BLaER1 (cell line): ENCODE measurements at regions not wholly inside any gene's neighbourhood (a gene's known extent, or its start where the extent isn't known, plus 50 kb on each side); places are given as distances from the start of the nearest gene placed in this dataset.

ENCODE experiments used
- H3K27ac ChIP-seq: shearing (Covaris generic); formaldehyde crosslinking; 2 replicates; pipeline ENCODE4 v1.8.1; 2022
- H3K27me3 ChIP-seq: shearing (Covaris generic); formaldehyde crosslinking; 2 replicates; pipeline ENCODE4 v1.8.1; 2022
- H3K36me3 ChIP-seq: shearing (Covaris generic); formaldehyde crosslinking; 2 replicates; pipeline ENCODE4 v1.8.1; 2022
- H3K4me1 ChIP-seq: shearing (Covaris generic); formaldehyde crosslinking; 2 replicates; pipeline ENCODE4 v1.8.1; 2022
- H3K4me2 ChIP-seq: shearing (Covaris generic); formaldehyde crosslinking; 2 replicates; pipeline ENCODE4 v1.8.1; 2022
- H3K4me3 ChIP-seq: shearing (Covaris generic); formaldehyde crosslinking; 2 replicates; pipeline ENCODE4 v1.8.1; 2022
- H3K9ac ChIP-seq: shearing (Covaris generic); formaldehyde crosslinking; 2 replicates; pipeline ENCODE4 v1.8.1; 2022
- H3K9me3 ChIP-seq: shearing (Covaris generic); formaldehyde crosslinking; 2 replicates; pipeline ENCODE4 v1.8.1; 2022
- H4K20me1 ChIP-seq: shearing (Covaris generic); formaldehyde crosslinking; 2 replicates; pipeline ENCODE4 v1.8.1; 2022
- Cebpa-rat ChIP-seq: shearing (Covaris generic); IDR thresholded peaks from 2 replicates; pipeline ENCODE4 v1.8.1; 2022

- no peak for TF ChIP-seq Cebpa-rat
- Histone ChIP-seq H3K27ac (no peak overlapping the region), H3K4me3 (no peak overlapping the region), H3K4me1 (0 out of 2 replicates have a peak, but pooled peaks cover under 1% of the 10 kb centered on the region), H3K4me2 (no peak overlapping the region), H3K9me3 (no peaks in the 10 kb centered on the region), H4K20me1 (no peaks in the 10 kb centered on the region), H3K36me3 (no peaks in the 10 kb centered on the region), H3K27me3 (no peaks in the 10 kb centered on the region), H3K9ac (no peak overlapping the region)
These were observed 144.6 kb upstream of the NFIA start for GRCh38 chr1:60937720-60938119.

DNA sequence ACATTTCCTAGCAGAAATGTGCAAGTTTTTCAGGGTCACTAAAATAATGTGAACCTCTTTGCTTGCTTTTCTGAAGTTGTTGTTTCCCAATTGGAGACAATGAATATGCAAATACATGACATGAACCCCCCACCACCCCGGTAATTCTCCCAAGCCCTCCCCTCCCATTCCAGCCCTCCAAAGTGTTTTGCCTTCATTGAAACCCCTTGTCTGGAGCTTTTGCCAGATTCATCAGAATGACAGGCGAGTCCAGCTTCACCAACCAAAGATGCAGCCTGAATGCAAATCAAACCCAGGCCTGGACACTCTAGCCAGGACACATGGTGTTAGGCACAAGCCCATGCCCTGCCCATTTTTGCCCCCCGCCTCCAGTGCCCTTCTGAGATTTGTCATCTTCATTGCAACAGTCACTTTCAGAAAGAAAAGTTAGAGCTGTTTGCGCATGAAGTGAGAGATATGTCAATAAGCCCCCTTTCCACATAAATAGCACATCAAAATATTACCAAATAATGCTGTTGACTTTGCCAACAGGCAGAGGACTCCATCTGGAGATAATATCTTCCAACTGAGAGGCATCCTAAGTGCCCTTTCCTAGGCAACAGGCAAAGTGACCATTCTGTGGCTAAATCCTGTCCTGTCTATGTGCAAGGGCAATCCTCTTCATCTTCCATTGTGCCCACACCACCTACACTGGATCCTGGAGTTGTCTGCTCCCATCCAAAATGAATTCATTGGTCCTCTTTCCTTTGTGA lies 145.6 kb upstream of the NFIA start:
- H3K4me1 ChIP-seq: no peaks in the 10 kb centered on the region
- TF ChIP-seq Cebpa-rat: no peak
- H3K9ac ChIP-seq: no peak overlapping the region
- H3K4me2 ChIP-seq: no peak overlapping the region
- no peak overlapping the region for H3K27ac ChIP-seq
- H3K9me3 ChIP-seq: no peaks in the 10 kb centered on the region
- no peak overlapping the region for H3K4me3 ChIP-seq
- no peaks in the 10 kb centered on the region for H4K20me1 ChIP-seq
- no peaks in the 10 kb centered on the region for H3K27me3 ChIP-seq
- H3K36me3 ChIP-seq: no peaks in the 10 kb centered on the region

- H3K36me3 ChIP-seq: no peaks in the 10 kb centered on the region
These were observed 146.2 kb upstream of the NFIA start for GRCh38 chr1:60936163-60936562.

GRCh38 chr1:60935599-60936110 lies 146.7 kb upstream of the NFIA start:
- Histone ChIP-seq H3K4me3 (no peak overlapping the region), H3K9me3 (no peaks in the 10 kb centered on the region), H3K9ac (no peak overlapping the region), H3K4me1 (no peaks in the 10 kb centered on the region), H4K20me1 (no peaks in the 10 kb centered on the region), H3K4me2 (no peak overlapping the region), H3K27me3 (no peaks in the 10 kb centered on the region), H3K36me3 (no peaks in the 10 kb centered on the region), H3K27ac (no peak overlapping the region)
- no peak for TF ChIP-seq Cebpa-rat

More at GRCh38 chr1:60936163-60936562, 146.2 kb upstream of the NFIA start:
- no peak overlapping the region for H3K4me3 ChIP-seq
- no peaks in the 10 kb centered on the region for H4K20me1 ChIP-seq
- no peaks in the 10 kb centered on the region for H3K27me3 ChIP-seq
- no peak for TF ChIP-seq Cebpa-rat
- H3K9ac ChIP-seq: no peak overlapping the region
- H3K27ac ChIP-seq: no peak overlapping the region
- no peaks in the 10 kb centered on the region for H3K4me1 ChIP-seq
- no peaks in the 10 kb centered on the region for H3K9me3 ChIP-seq
- no peak overlapping the region for H3K4me2 ChIP-seq

GRCh38 chr1:60930130-60930529 lies 152.2 kb upstream of the NFIA start:
- Histone ChIP-seq H3K27me3 (no peaks in the 10 kb centered on the region), H3K9ac (no peak overlapping the region), H3K36me3 (no peaks in the 10 kb centered on the region), H3K4me1 (no peaks in the 10 kb centered on the region), H3K27ac (no peak overlapping the region), H3K4me3 (no peak overlapping the region), H3K9me3 (no peaks in the 10 kb centered on the region), H3K4me2 (no peak overlapping the region), H4K20me1 (no peaks in the 10 kb centered on the region)
- TF ChIP-seq Cebpa-rat: no peak

DNA sequence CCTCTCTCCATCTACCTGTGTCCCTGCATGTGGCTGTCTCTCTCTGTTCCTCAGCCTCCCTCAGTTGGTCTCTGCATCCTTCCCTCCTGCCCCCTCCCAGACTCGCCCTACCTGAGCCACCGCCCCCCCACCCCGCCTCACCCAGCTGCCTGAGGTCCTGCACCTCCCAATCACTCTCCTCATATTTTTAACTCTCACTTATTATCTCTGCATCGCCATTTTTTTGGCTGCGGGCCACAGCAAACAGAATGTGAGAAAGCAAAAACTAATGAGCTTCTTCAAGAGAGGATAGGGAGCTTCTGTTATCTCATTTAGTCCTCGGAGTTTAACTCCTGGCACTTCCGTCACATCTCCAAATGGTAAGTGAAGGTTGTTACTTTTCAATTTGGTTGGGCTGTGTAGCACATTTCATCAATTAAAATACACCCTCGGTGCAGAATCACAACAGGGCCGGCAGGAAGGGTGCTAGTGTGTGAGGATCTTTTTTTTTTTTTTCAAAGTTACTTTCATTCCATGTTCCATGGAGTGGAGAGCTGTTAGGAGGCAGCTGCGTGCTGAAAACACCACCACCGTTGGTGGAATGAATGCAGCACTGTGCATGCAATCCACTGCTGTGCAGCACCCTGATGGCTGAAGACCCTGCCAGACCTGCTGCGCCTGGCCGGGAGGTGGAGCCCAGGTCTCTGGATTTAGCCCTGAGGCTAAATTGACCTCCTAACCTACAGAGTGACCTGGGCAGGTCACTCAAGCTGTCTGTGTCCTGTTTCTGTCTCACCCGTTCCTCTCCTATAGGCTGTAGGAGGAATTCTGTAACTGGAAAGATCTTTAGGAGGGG lies 157.2 kb upstream of the NFIA start:
- H3K9me3 ChIP-seq: no peaks in the 10 kb centered on the region
- H4K20me1 ChIP-seq: no peaks in the 10 kb centered on the region
- H3K4me3 ChIP-seq: no peak overlapping the region
- H3K9ac ChIP-seq: no peak overlapping the region
- H3K27me3 ChIP-seq: no peaks in the 10 kb centered on the region
- TF ChIP-seq Cebpa-rat: no peak
- H3K36me3 ChIP-seq: no peaks in the 10 kb centered on the region
- no peak overlapping the region for H3K27ac ChIP-seq
- peaks cover 17% of the 10 kb centered on the region for H3K4me1 ChIP-seq
- no peak overlapping the region for H3K4me2 ChIP-seq

GRCh38 chr1:60924165-60924564 lies 158.2 kb upstream of the NFIA start:
- H3K27me3 ChIP-seq: no peaks in the 10 kb centered on the region
- no peak overlapping the region; the same call in 1 of the 2 replicates for H3K27ac ChIP-seq
- H3K4me3 ChIP-seq: no peak overlapping the region
- no peaks in the 10 kb centered on the region for H3K9me3 ChIP-seq
- H4K20me1 ChIP-seq: no peaks in the 10 kb centered on the region
- H3K36me3 ChIP-seq: no peaks in the 10 kb centered on the region
- peaks cover 17% of the 10 kb centered on the region for H3K4me1 ChIP-seq
- H3K9ac ChIP-seq: no peak overlapping the region
- H3K4me2 ChIP-seq: peak overlapping the region; percentile 64
- TF ChIP-seq Cebpa-rat: no peak

DNA sequence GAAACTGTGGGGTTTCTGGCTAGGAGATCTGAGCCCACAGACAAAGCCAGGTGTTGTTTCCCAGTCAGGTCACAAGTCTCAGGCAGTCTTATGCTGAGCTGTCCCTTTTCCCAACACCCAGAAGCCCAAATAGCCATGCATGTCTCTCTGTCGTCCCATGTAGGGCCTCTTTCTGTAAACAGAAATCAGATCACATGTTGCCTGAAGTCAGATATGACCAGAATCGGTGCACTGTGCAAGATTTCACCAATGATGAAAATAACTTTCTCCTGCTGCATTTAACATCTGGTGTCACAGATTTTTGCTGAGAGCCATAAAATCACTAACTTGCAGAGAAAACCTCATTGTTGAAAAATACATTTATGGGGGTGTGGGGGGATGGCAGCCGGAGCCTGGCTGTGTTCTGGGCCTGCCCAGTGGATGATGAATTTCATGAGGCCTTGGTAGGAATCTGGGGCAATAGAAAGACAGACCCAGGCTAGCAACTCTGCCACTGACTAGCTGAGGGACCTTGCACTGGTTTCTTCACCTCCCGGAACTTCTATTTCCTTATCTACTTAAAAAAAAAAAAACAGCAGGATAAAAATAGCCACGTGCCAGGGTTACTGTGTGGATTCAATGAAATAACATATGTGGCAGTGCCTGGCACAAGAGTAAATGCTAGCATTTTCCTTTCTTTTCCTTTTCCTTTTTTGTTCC lies 158.8 kb upstream of the NFIA start:
- Histone ChIP-seq H3K9ac (peak overlapping the region; percentile 27; the same call in 1 of the 2 replicates), H3K27ac (peak overlapping the region; percentile 38; the same call in 1 of the 2 replicates), H3K4me1 (peaks cover 17% of the 10 kb centered on the region), H3K27me3 (no peaks in the 10 kb centered on the region), H3K36me3 (no peaks in the 10 kb centered on the region), H3K4me3 (no peak overlapping the region), H4K20me1 (no peaks in the 10 kb centered on the region), H3K4me2 (peak overlapping the region; percentile 64), H3K9me3 (no peaks in the 10 kb centered on the region)
- no peak for TF ChIP-seq Cebpa-rat

- Histone ChIP-seq H3K36me3 (no peaks in the 10 kb centered on the region), H3K4me3 (no peak overlapping the region), H3K27ac (no peak overlapping the region), H3K4me1 (peaks cover 17% of the 10 kb centered on the region), H3K9ac (no peak overlapping the region), H3K4me2 (no peak overlapping the region), H3K27me3 (no peaks in the 10 kb centered on the region), H3K9me3 (no peaks in the 10 kb centered on the region), H4K20me1 (no peaks in the 10 kb centered on the region)
- TF ChIP-seq Cebpa-rat: no peak
These were observed 160.1 kb upstream of the NFIA start for GRCh38 chr1:60922304-60922703.

- no peaks in the 10 kb centered on the region for H3K9me3 ChIP-seq
- no peak overlapping the region for H3K4me2 ChIP-seq
- H3K4me3 ChIP-seq: no peak overlapping the region
- no peak overlapping the region for H3K27ac ChIP-seq
- TF ChIP-seq Cebpa-rat: no peak
- H3K36me3 ChIP-seq: no peaks in the 10 kb centered on the region
- peaks cover 17% of the 10 kb centered on the region for H3K4me1 ChIP-seq
- H3K27me3 ChIP-seq: no peaks in the 10 kb centered on the region
- H3K9ac ChIP-seq: no peak overlapping the region
- H4K20me1 ChIP-seq: no peaks in the 10 kb centered on the region
These were observed 161.2 kb upstream of the NFIA start for GRCh38 chr1:60921175-60921574.
